IMR-90 (cell line): ENCODE measurements at regions not wholly inside any gene's neighbourhood (a gene's known extent, or its start where the extent isn't known, plus 50 kb on each side); places are given as distances from the start of the nearest gene placed in this dataset.

ENCODE experiments used
- ATAC-seq: fragments of 200-7000 bp; cut with Tn5 transposase; 2 replicates; pipeline ENCODE4 v1.9.1; 2020; ENCODE audit warnings: low read depth, mild to moderate bottlenecking, moderate library complexity
- BruUV-seq: library from RNA; stranded (reverse); fragments of 400-500 nt; replicated peaks from 2 replicates; lab custom pipeline; 2021; lab: Mats Ljungman, UMichigan
- CTCF ChIA-PET: fragments of 300-600 bp; formaldehyde crosslinking; extraction: SDS; loops from one replicate; lab custom pipeline; 2021; ENCODE audit warnings: antibody characterized with exemption; lab: Yijun Ruan, JAX
- POLR2A ChIA-PET: fragments of 300-600 bp; sonication (Branson Sonifier 250); formaldehyde crosslinking; loops from one replicate; lab custom pipeline; 2022; ENCODE audit warnings: antibody characterized with exemption; ENCODE audit not compliant: unreplicated experiment; lab: Charles Lee
- DNase-seq: peaks from one replicate; pipeline ENCODE4 v3.0.0; 2013
- H2AFZ ChIP-seq: replicated peaks from 2 replicates; pipeline ENCODE3; 2013; ENCODE audit warnings: low read length, mild to moderate bottlenecking; ENCODE audit not compliant: poor library complexity
- H2AK5ac ChIP-seq: 2 replicates; pipeline ENCODE4 v1.6.1; 2013; ENCODE audit warnings: low read depth, low read length, inconsistent platforms
- H2AK9ac ChIP-seq: replicated peaks from 2 replicates; pipeline ENCODE3; 2013; ENCODE audit warnings: mild to moderate bottlenecking, low read depth, low read length, moderate library complexity; ENCODE audit not compliant: poor library complexity
- H2BK120ac ChIP-seq: 2 replicates; pipeline ENCODE4 v1.6.1; 2013; ENCODE audit warnings: low read depth, low read length, inconsistent platforms
- H2BK15ac ChIP-seq: 3 replicates; pipeline ENCODE4 v1.6.1; 2013; ENCODE audit warnings: low read depth, low read length, inconsistent platforms
- H2BK20ac ChIP-seq: 2 replicates; pipeline ENCODE4 v1.6.1; 2013; ENCODE audit warnings: low read depth, mild to moderate bottlenecking, inconsistent platforms, low read length, moderate library complexity
- H2BK5ac ChIP-seq: 2 replicates; pipeline ENCODE4 v1.6.1; 2013; ENCODE audit warnings: mild to moderate bottlenecking, low read depth, low read length, inconsistent platforms; ENCODE audit not compliant: poor library complexity, severe bottlenecking
- H3K14ac ChIP-seq: replicated peaks from 2 replicates; pipeline ENCODE4 v1.6.1; 2013; ENCODE audit warnings: low read depth, low read length, inconsistent platforms
- H3K18ac ChIP-seq: 2 replicates; pipeline ENCODE4 v1.6.1; 2013; ENCODE audit warnings: low read depth, low read length, control low read depth
- H3K23ac ChIP-seq: 2 replicates; pipeline ENCODE4 v1.6.1; 2013; ENCODE audit warnings: low read depth, low read length, inconsistent platforms
- H3K27ac ChIP-seq: 2 replicates; pipeline ENCODE4 v1.5.1; 2013; ENCODE audit warnings: mild to moderate bottlenecking, control low read depth, low read length; ENCODE audit not compliant: insufficient read depth
- H3K27me3 ChIP-seq: 2 replicates; pipeline ENCODE4 v1.6.1; 2013; ENCODE audit warnings: low read length; ENCODE audit not compliant: control insufficient read depth, insufficient read depth
- H3K36me3 ChIP-seq: 2 replicates; pipeline ENCODE4 v1.6.1; 2013; ENCODE audit warnings: low read length, mixed read lengths; ENCODE audit not compliant: control insufficient read depth, insufficient read depth
- H3K4ac ChIP-seq: 2 replicates; pipeline ENCODE4 v1.6.1; 2013; ENCODE audit warnings: low read depth, low read length, inconsistent platforms
- H3K4me1 ChIP-seq: 2 replicates; pipeline ENCODE4 v1.6.1; 2013; ENCODE audit warnings: low read length, mixed read lengths; ENCODE audit not compliant: control insufficient read depth, insufficient read depth
- H3K4me2 ChIP-seq: 2 replicates; pipeline ENCODE4 v1.6.1; 2013; ENCODE audit warnings: low read depth, mild to moderate bottlenecking, control low read depth, low read length, moderate library complexity
- H3K4me3 ChIP-seq: 2 replicates; pipeline ENCODE4 v1.5.1; 2013; ENCODE audit warnings: low read depth, mild to moderate bottlenecking, control low read depth, low read length, moderate library complexity; ENCODE audit not compliant: insufficient read depth
- H3K56ac ChIP-seq: 2 replicates; pipeline ENCODE4 v1.6.1; 2013; ENCODE audit warnings: low read length, inconsistent platforms; ENCODE audit not compliant: insufficient read depth; ENCODE audit errors: extremely low read depth
- H3K79me1 ChIP-seq, 2 experiments: 2 replicates each; pipeline ENCODE4 v1.6.1; 2013; ENCODE audit warnings: low read length in 2 of 2, inconsistent platforms in 1 of 2, low read depth in 1 of 2
- H3K9ac ChIP-seq: 2 replicates; pipeline ENCODE4 v1.6.1; 2013; ENCODE audit warnings: low read depth, low read length, control low read depth
- H3K9me1 ChIP-seq: 2 replicates; pipeline ENCODE4 v1.6.1; 2013; ENCODE audit warnings: low read length, inconsistent platforms; ENCODE audit not compliant: insufficient read depth
- H3K9me3 ChIP-seq: 2 replicates; pipeline ENCODE4 v1.6.1; 2013; ENCODE audit warnings: low read length; ENCODE audit not compliant: control insufficient read depth, insufficient read depth
- H4K20me1 ChIP-seq: 2 replicates; pipeline ENCODE4 v1.6.1; 2013; ENCODE audit warnings: low read length, inconsistent platforms; ENCODE audit not compliant: insufficient read depth
- H4K5ac ChIP-seq: 2 replicates; pipeline ENCODE4 v1.6.1; 2013; ENCODE audit warnings: mild to moderate bottlenecking, low read depth, low read length, control low read depth
- H4K8ac ChIP-seq, 2 experiments: 2 replicates each; pipeline ENCODE4 v1.6.1; 2013; ENCODE audit warnings: low read depth in 2 of 2, low read length in 2 of 2, control low read depth in 1 of 2, inconsistent platforms in 1 of 2
- H4K91ac ChIP-seq: 2 replicates; pipeline ENCODE4 v1.6.1; 2013; ENCODE audit warnings: low read depth, low read length, inconsistent platforms; ENCODE audit not compliant: insufficient read depth
- BHLHE40 ChIP-seq: fragments of 150-350 bp; IDR thresholded peaks from 2 replicates; pipeline ENCODE4 v1.6.1; 2016; ENCODE audit warnings: mild to moderate bottlenecking, low read depth, low read length
- CEBPB ChIP-seq: IDR thresholded peaks from 2 replicates; pipeline ENCODE4 v1.6.1; 2012; ENCODE audit warnings: low read depth, low read length, improper control_type of control experiment
- CHD1 ChIP-seq: IDR thresholded peaks from 2 replicates; pipeline ENCODE4 v1.6.1; 2012; ENCODE audit warnings: low read depth, low read length, improper control_type of control experiment
- CTCF ChIP-seq: conservative IDR thresholded peaks from 2 replicates; pipeline ENCODE4 v1.5.1; 2012; ENCODE audit warnings: mild to moderate bottlenecking, low read depth, low read length, improper control_type of control experiment
- FOS ChIP-seq: fragments of 150-350 bp; IDR thresholded peaks from 2 replicates; pipeline ENCODE4 v1.6.1; 2016; ENCODE audit warnings: low read depth, low read length
- MAFK ChIP-seq: IDR thresholded peaks from 2 replicates; pipeline ENCODE4 v1.6.1; 2012; ENCODE audit warnings: low read depth, low read length, improper control_type of control experiment
- MAZ ChIP-seq: IDR thresholded peaks from 2 replicates; pipeline ENCODE4 v1.6.1; 2012; ENCODE audit warnings: low read depth, mild to moderate bottlenecking, low read length, improper control_type of control experiment, moderate library complexity, borderline replicate concordance
- MXI1 ChIP-seq: IDR thresholded peaks from 2 replicates; pipeline ENCODE4 v1.6.1; 2012; ENCODE audit warnings: low read depth, mild to moderate bottlenecking, low read length, moderate library complexity, borderline replicate concordance
- NFE2L2 ChIP-seq: fragments of 150-350 bp; IDR thresholded peaks from 2 replicates; pipeline ENCODE4 v1.6.1; 2016; ENCODE audit warnings: low read depth, mild to moderate bottlenecking, low read length
- POLR2A ChIP-seq: IDR thresholded peaks from 2 replicates; pipeline ENCODE4 v1.6.1; 2012; ENCODE audit warnings: mild to moderate bottlenecking, low read depth, low read length
- RAD21 ChIP-seq: IDR thresholded peaks from 2 replicates; pipeline ENCODE4 v1.6.1; 2012; ENCODE audit warnings: low read length, improper control_type of control experiment
- RCOR1 ChIP-seq: IDR thresholded peaks from 2 replicates; pipeline ENCODE4 v1.6.1; 2012; ENCODE audit warnings: mild to moderate bottlenecking, low read length, improper control_type of control experiment; ENCODE audit not compliant: insufficient replicate concordance
- RFX5 ChIP-seq: IDR thresholded peaks from 2 replicates; pipeline ENCODE4 v1.8.0; 2012; ENCODE audit warnings: low read depth, mild to moderate bottlenecking, low read length, moderate library complexity
- SMC3 ChIP-seq: fragments of 150-350 bp; IDR thresholded peaks from 2 replicates; pipeline ENCODE4 v1.6.1; 2016; ENCODE audit warnings: low read depth, mild to moderate bottlenecking, antibody characterized with exemption, low read length, moderate library complexity
- USF2 ChIP-seq: fragments of 150-350 bp; IDR thresholded peaks from 2 replicates; pipeline ENCODE4 v1.6.1; 2017; ENCODE audit warnings: mild to moderate bottlenecking, antibody characterized with exemption, low read length, low read depth
- WGBS, 2 experiments: methylation state at CpG; one replicate each; pipeline versions ENCODE4 v1.1.5 to v1.1.7; 2013; ENCODE audit warnings: missing lambda C conversion rate in 2 of 2; ENCODE audit not compliant: insufficient read length in 1 of 2; ENCODE audit errors: extremely low coverage in 2 of 2; 5-methylcytosine and 5-hydroxymethylcytosine counted together
- dilution Hi-C: fragments of 300-500 bp; cut with HindIII; formaldehyde crosslinking; loops from one replicate; pipeline ENCODE4 v1.14.3; 2018; ENCODE audit warnings: low sequenced_read_pairs; ENCODE audit not compliant: unreplicated experiment
- in situ Hi-C: fragments of 300-500 bp; cut with MboI; formaldehyde crosslinking; loops from 3 replicates; pipeline ENCODE4 v1.14.3; 2019; ENCODE audit warnings: low sequenced_read_pairs, inconsistent platforms, mixed read lengths
- intact Hi-C: fragments of 100-400 bp; cut with micrococcal nuclease; formaldehyde crosslinking; loops from 2 replicates; pipeline ENCODE4 v1.10.0; 2022
- TF ChIP-seq, protein P1 (sequence below): fragments of 150-350 bp; IDR thresholded peaks from 2 replicates; pipeline ENCODE4 v1.6.1; 2016; ENCODE audit warnings: low read depth, mild to moderate bottlenecking, low read length, moderate library complexity, borderline replicate concordance

DNA sequence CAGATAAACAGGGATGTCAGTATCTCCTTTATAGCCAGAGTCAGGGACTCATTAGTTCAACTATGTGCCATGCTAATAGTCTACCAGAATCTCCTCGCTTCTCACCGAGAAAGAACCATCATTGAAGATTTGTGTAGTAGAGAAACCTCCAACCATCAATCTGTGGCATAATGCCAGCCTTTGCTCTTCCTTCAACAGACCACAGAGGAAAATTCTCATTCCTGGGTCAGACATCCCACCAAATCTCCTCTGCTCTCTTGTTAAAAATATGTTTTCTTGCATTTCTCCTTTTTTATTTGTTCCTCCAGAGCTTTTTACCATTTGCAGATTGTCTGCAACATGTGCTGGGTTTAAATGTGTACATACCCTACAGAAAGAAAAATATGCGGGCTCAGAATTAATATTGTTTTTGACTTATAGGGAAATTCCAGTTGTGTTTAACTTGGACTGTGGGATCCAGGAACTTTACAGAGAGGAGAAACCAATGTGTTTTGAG, 64.9 kb downstream of the LLPH start:
- no TSS peak for BruUV-seq
- Histone ChIP-seq H2AK5ac (no peak overlapping the region), H2AK9ac (no peak overlapping the region), H4K20me1 (no peaks in the 10 kb centered on the region), H3K9ac (no peak overlapping the region), H3K18ac (peak overlapping the region; percentile 27; the same call in 1 of the 2 replicates), H4K91ac (no peak overlapping the region), H2BK15ac (no peak overlapping the region), H3K36me3 (no peaks in the 10 kb centered on the region), H3K27ac (no peak overlapping the region; the same call in 1 of the 2 replicates), H2BK5ac (no peak overlapping the region), H3K27me3 (peaks cover 11% of the 10 kb centered on the region), H4K8ac (no peak overlapping the region), H3K56ac (no peak overlapping the region), H3K14ac (no peak overlapping the region), H3K9me3 (no peaks in the 10 kb centered on the region), H2BK120ac (no peak overlapping the region), H3K79me1 (no peaks in the 10 kb centered on the region), H3K23ac (0 out of 2 replicates have a peak overlapping the region, but pooled peaks have one; percentile 15), H2BK20ac (peak overlapping the region; percentile 42; the same call in 1 of the 2 replicates), H3K4me2 (peak overlapping the region; percentile 56; the same call in 1 of the 2 replicates), H3K9me1 (peaks cover 6% of the 10 kb centered on the region), H3K4ac (no peak overlapping the region), H3K4me3 (no peak overlapping the region), H4K5ac (no peak overlapping the region), H2AFZ (no peak overlapping the region), H3K4me1 (peaks cover 11% of the 10 kb centered on the region)
- ChIA-PET POLR2A (no interaction called here), CTCF (interaction anchor here (0.6 to 0.9 kb wide), 2 partner anchors 8 to 1166 kb away, joined by 4 read pairs; no protein-coding TSS in a partner anchor)
- in situ Hi-C loops (no loop called here), dilution Hi-C loops (no loop called here), intact Hi-C loops (no loop called here)
- DNase-seq (peak; percentile 49), ATAC-seq (peak; percentile 31; the same call in 1 of the 2 replicates)
- TF ChIP-seq POLR2A (no peak), MAFK (no peak), MXI1 (no peak), CTCF (no peak), MAZ (no peak), USF2 (no peak), RFX5 (no peak), BHLHE40 (no peak), CHD1 (no peak), NFE2L2 (no peak), CEBPB (no peak), RCOR1 (no peak), SMC3 (no peak), RAD21 (no peak), FOS (no peak)
- TF ChIP-seq, protein P1, sequence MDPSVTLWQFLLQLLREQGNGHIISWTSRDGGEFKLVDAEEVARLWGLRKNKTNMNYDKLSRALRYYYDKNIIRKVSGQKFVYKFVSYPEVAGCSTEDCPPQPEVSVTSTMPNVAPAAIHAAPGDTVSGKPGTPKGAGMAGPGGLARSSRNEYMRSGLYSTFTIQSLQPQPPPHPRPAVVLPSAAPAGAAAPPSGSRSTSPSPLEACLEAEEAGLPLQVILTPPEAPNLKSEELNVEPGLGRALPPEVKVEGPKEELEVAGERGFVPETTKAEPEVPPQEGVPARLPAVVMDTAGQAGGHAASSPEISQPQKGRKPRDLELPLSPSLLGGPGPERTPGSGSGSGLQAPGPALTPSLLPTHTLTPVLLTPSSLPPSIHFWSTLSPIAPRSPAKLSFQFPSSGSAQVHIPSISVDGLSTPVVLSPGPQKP = no peak
- 20% methylated on average over 1 of the region's 3 CpGs; no CpG with 5 or more reads in 1 of the 2 experiments for WGBS, 2 experiments
